ENCODE measurements at regions not wholly inside any gene's neighbourhood (a gene's known extent, or its start where the extent isn't known, plus 50 kb on each side); places are given as distances from the start of the nearest gene placed in this dataset.

DNA sequence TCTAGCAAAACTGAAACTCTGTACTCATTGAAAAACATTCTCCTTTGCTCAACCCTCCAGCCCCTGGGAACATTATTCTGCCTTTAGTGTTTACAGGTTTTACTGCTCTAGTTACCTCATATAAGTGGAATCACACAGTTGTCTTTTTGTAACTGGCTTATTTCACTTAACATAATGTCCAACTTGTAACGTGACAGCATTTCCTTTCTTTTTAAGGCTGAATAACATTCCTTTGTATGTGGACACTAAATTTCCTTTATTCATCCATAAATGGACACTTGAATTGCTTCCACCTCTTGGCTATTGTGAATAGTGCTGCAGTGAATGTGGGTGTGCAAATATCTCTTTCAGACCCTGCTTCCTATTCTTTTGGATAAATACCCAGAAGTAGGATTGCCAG, 144.9 kb downstream of the ACTR3 start:
- H3K4me3 ChIP-seq (ENCODE audit: low read length), result no peak overlapping the region
- H3K79me2 ChIP-seq (ENCODE audit: low read length), result no peaks in the 10 kb centered on the region
- H3K9me3 ChIP-seq (ENCODE audit: insufficient read depth, low read length), result no peaks in the 10 kb centered on the region
- TF ChIP-seq CTCF (IDR thresholded peaks at IDR 0.05; ENCODE audit: low read depth, low read length) (no peak), EZH2phosphoT487 (IDR thresholded peaks at IDR 0.05; ENCODE audit: low read depth) (no peak)
- H3K27ac ChIP-seq (ENCODE audit: low read length), result no peak overlapping the region
- H3K27me3 ChIP-seq (ENCODE audit: low read depth, low read length), result no peaks in the 10 kb centered on the region
- no peak overlapping the region for H3K9ac ChIP-seq (ENCODE audit: low read length)
- no peak overlapping the region for H3K4me2 ChIP-seq (ENCODE audit: low read length)
- H3K36me3 ChIP-seq (replicated peaks; ENCODE audit: low read depth, low read length), result no peaks in the 10 kb centered on the region
- H2AFZ ChIP-seq (ENCODE audit: low read depth, low read length), result no peak overlapping the region
- H3K4me1 ChIP-seq (ENCODE audit: low read length), result no peaks in the 10 kb centered on the region
- H4K20me1 ChIP-seq (ENCODE audit: insufficient read depth, low read length), result no peaks in the 10 kb centered on the region

GRCh38 chr2:114038710-114039109, 148.8 kb downstream of the ACTR3 start:
- Histone ChIP-seq H3K36me3 (replicated peaks; ENCODE audit: low read depth, low read length) (no peaks in the 10 kb centered on the region), H3K9me3 (ENCODE audit: insufficient read depth, low read length) (no peaks in the 10 kb centered on the region), H3K27ac (ENCODE audit: low read length) (no peak overlapping the region), H3K4me3 (ENCODE audit: low read length) (no peak overlapping the region), H4K20me1 (ENCODE audit: insufficient read depth, low read length) (no peaks in the 10 kb centered on the region), H3K27me3 (ENCODE audit: low read depth, low read length) (peaks cover 7% of the 10 kb centered on the region; the same call in 1 of the 2 replicates), H3K9ac (ENCODE audit: low read length) (no peak overlapping the region), H3K4me2 (ENCODE audit: low read length) (no peak overlapping the region), H3K79me2 (ENCODE audit: low read length) (no peaks in the 10 kb centered on the region), H2AFZ (ENCODE audit: low read depth, low read length) (no peak overlapping the region), H3K4me1 (ENCODE audit: low read length) (no peaks in the 10 kb centered on the region)
- TF ChIP-seq CTCF (IDR thresholded peaks at IDR 0.05; ENCODE audit: low read depth, low read length) (no peak), EZH2phosphoT487 (IDR thresholded peaks at IDR 0.05; ENCODE audit: low read depth) (no peak)

DNA sequence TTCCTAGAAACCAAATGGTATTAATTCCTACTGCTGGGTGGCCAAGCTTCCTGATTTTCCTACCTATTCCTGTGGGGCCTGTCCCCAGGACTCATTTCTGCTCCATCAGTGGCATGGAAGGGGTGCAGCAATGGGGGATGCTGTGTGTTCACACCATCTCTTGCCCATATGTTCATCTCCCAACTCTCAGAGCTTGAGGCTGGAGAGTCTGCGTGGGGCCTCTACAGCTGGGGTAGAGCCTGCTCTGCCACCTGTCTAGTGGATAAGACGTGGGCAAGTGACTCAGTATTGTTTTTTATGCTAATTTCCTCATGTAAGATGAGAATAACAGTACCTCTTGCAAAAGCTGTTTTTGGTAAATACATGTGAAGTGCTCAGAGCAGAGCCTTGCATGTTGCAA, 149.8 kb downstream of the ACTR3 start:
- H3K27me3 ChIP-seq (ENCODE audit: low read depth, low read length), result peaks cover 7% of the 10 kb centered on the region; the same call in 1 of the 2 replicates
- TF ChIP-seq CTCF (IDR thresholded peaks at IDR 0.05; ENCODE audit: low read depth, low read length), result no peak
- no peak for TF ChIP-seq EZH2phosphoT487 (IDR thresholded peaks at IDR 0.05; ENCODE audit: low read depth)
- H3K4me1 ChIP-seq (ENCODE audit: low read length), result no peaks in the 10 kb centered on the region
- H3K9me3 ChIP-seq (ENCODE audit: insufficient read depth, low read length), result no peaks in the 10 kb centered on the region
- no peak overlapping the region for H2AFZ ChIP-seq (ENCODE audit: low read depth, low read length)
- no peak overlapping the region for H3K27ac ChIP-seq (ENCODE audit: low read length)
- no peaks in the 10 kb centered on the region for H4K20me1 ChIP-seq (ENCODE audit: insufficient read depth, low read length)
- no peak overlapping the region for H3K4me3 ChIP-seq (ENCODE audit: low read length)
- H3K9ac ChIP-seq (ENCODE audit: low read length), result no peak overlapping the region
- no peaks in the 10 kb centered on the region for H3K36me3 ChIP-seq (replicated peaks; ENCODE audit: low read depth, low read length)
- H3K79me2 ChIP-seq (ENCODE audit: low read length), result no peaks in the 10 kb centered on the region
- no peak overlapping the region for H3K4me2 ChIP-seq (ENCODE audit: low read length)

- Histone ChIP-seq H4K20me1 (ENCODE audit: insufficient read depth, low read length) (no peaks in the 10 kb centered on the region), H3K4me1 (ENCODE audit: low read length) (no peaks in the 10 kb centered on the region), H2AFZ (ENCODE audit: low read depth, low read length) (no peak overlapping the region), H3K9me3 (ENCODE audit: insufficient read depth, low read length) (no peaks in the 10 kb centered on the region), H3K79me2 (ENCODE audit: low read length) (no peaks in the 10 kb centered on the region), H3K4me3 (ENCODE audit: low read length) (no peak overlapping the region), H3K27me3 (ENCODE audit: low read depth, low read length) (peaks cover 7% of the 10 kb centered on the region; the same call in 1 of the 2 replicates), H3K36me3 (replicated peaks; ENCODE audit: low read depth, low read length) (no peaks in the 10 kb centered on the region), H3K27ac (ENCODE audit: low read length) (no peak overlapping the region), H3K4me2 (ENCODE audit: low read length) (no peak overlapping the region), H3K9ac (ENCODE audit: low read length) (no peak overlapping the region)
- no peak for TF ChIP-seq CTCF (IDR thresholded peaks at IDR 0.05; ENCODE audit: low read depth, low read length)
- TF ChIP-seq EZH2phosphoT487 (IDR thresholded peaks at IDR 0.05; ENCODE audit: low read depth), result no peak
Measured at GRCh38 chr2:114040826-114041225, 150.9 kb downstream of the ACTR3 start.

All from OCI-LY3 (cell line).